SK-N-SH (cell line): ENCODE measurements at regions not wholly inside any gene's neighbourhood (a gene's known extent, or its start where the extent isn't known, plus 50 kb on each side); places are given as distances from the start of the nearest gene placed in this dataset.

Experiments
- CTCF ChIA-PET: fragments of 300-600, 350-600 bp; formaldehyde crosslinking; extraction: SDS; loops from one replicate; lab custom pipeline; 2021; lab: Yijun Ruan, JAX
- POLR2A ChIA-PET: fragments of 350-600 bp; sonication (Branson Sonifier 250); formaldehyde crosslinking; extraction: SDS; loops from one replicate; lab custom pipeline; 2020; ENCODE audit warnings: antibody characterized with exemption, inconsistent platforms; lab: Yijun Ruan, JAX
- DNase-seq: peaks from one replicate; pipeline ENCODE4 v3.0.0; 2012
- H2AFZ ChIP-seq: fragments of 200-600 bp; sonication (generic); 2 replicates; pipeline ENCODE4 v1.8.1; 2016; ENCODE audit warnings: antibody characterized with exemption, mild to moderate bottlenecking, low read depth
- H3F3A ChIP-seq: fragments of 200-600 bp; sonication (generic); replicated peaks from 2 replicates; pipeline ENCODE3; 2016; ENCODE audit warnings: antibody characterized with exemption, mild to moderate bottlenecking; ENCODE audit not compliant: insufficient read depth
- H3K27ac ChIP-seq, 2 experiments: fragments of 200-500 bp in 1 of 2; fragments of 200-600 bp in 1 of 2; sonication (Bioruptor generic) in 1 of 2; sonication (generic), shearing (Covaris generic) in 1 of 2; 2 replicates each; pipeline versions ENCODE4 v1.5.1 to v1.6.1; 2014 to 2016; ENCODE audit warnings: low read depth in 2 of 2, inconsistent platforms in 1 of 2, low read length in 1 of 2, mild to moderate bottlenecking in 1 of 2, mixed read lengths in 1 of 2
- H3K27me3 ChIP-seq: fragments of 200-600 bp; sonication (generic), shearing (Covaris generic); 2 replicates; pipeline ENCODE4 v1.6.1; 2016; ENCODE audit warnings: mixed run types; ENCODE audit not compliant: insufficient read depth
- H3K36me3 ChIP-seq, 2 experiments: fragments of 200-500 bp in 1 of 2; fragments of 200-600 bp in 1 of 2; sonication (Bioruptor generic) in 1 of 2; sonication (generic) in 1 of 2; replicated peaks in 1 of 2; 2 replicates each; pipeline versions ENCODE3 to v1.5.1; 2014 to 2016; ENCODE audit warnings: low read length in 1 of 2, mild to moderate bottlenecking in 1 of 2; ENCODE audit not compliant: insufficient read depth in 2 of 2, control insufficient read depth in 1 of 2
- H3K4me1 ChIP-seq, 2 experiments: fragments of 200-500 bp in 1 of 2; fragments of 200-600 bp in 1 of 2; sonication (Bioruptor generic) in 1 of 2; sonication (generic), shearing (Covaris generic) in 1 of 2; 2 replicates each; pipeline versions ENCODE4 v1.5.1 to v1.6.1; 2014 to 2016; ENCODE audit warnings: low read depth in 1 of 2, low read length in 1 of 2, mixed run types in 1 of 2; ENCODE audit not compliant: insufficient read depth in 2 of 2, control insufficient read depth in 1 of 2
- H3K4me2 ChIP-seq: fragments of 200-600 bp; sonication (generic), shearing (Covaris generic); 2 replicates; pipeline ENCODE4 v1.6.1; 2017; ENCODE audit warnings: mixed run types
- H3K4me3 ChIP-seq, 2 experiments: fragments of 200-500 bp in 1 of 2; fragments of 200-600 bp in 1 of 2; sonication (Bioruptor generic) in 1 of 2; sonication (generic), shearing (Covaris generic) in 1 of 2; 2 replicates each; pipeline versions ENCODE4 v1.5.1 to v1.8.1; 2014 to 2016; ENCODE audit warnings: low read depth in 2 of 2, inconsistent platforms in 1 of 2, low read length in 1 of 2, mild to moderate bottlenecking in 1 of 2, mixed read lengths in 1 of 2, moderate library complexity in 1 of 2
- H3K79me2 ChIP-seq: fragments of 200-600 bp; sonication (generic); 2 replicates; pipeline ENCODE4 v1.8.1; 2017; ENCODE audit warnings: mild to moderate bottlenecking; ENCODE audit not compliant: insufficient read depth
- H3K9ac ChIP-seq: fragments of 200-600 bp; sonication (generic); 2 replicates; pipeline ENCODE4 v1.6.1; 2017; ENCODE audit warnings: mixed run types
- H3K9me2 ChIP-seq: fragments of 200-600 bp; sonication (generic); 2 replicates; pipeline ENCODE4 v1.6.1; 2017; ENCODE audit warnings: mixed run types
- H3K9me3 ChIP-seq: fragments of 200-600 bp; sonication (generic); 2 replicates; pipeline ENCODE4 v1.6.1; 2017; ENCODE audit warnings: mixed run types, mild to moderate bottlenecking, moderate library complexity
- H4K20me1 ChIP-seq: fragments of 200-600 bp; sonication (generic); 2 replicates; pipeline ENCODE4 v1.6.1; 2017; ENCODE audit warnings: mild to moderate bottlenecking, mixed run types; ENCODE audit not compliant: insufficient read depth
- EP300 ChIP-seq, 2 experiments: IDR thresholded peaks; 2 replicates each; pipeline versions ENCODE4 v1.4.0 to v1.6.1; 2012; ENCODE audit warnings: borderline replicate concordance in 1 of 2, low read depth in 1 of 2, low read length in 1 of 2
- EZH2phosphoT487 ChIP-seq: fragments of 200-600 bp; sonication (generic); IDR thresholded peaks from 2 replicates; pipeline ENCODE4 v1.6.1; 2017; ENCODE audit warnings: low read depth, mixed run types, mild to moderate bottlenecking, antibody characterized with exemption, moderate library complexity, borderline replicate concordance
- FOXJ3 ChIP-seq: sonication (generic); formaldehyde crosslinking; IDR thresholded peaks from 2 replicates; pipeline ENCODE4 v1.5.1; 2020; ENCODE audit warnings: mild to moderate bottlenecking, missing genetic modification reagents
- GATA2 ChIP-seq: sonication (generic); formaldehyde crosslinking; IDR thresholded peaks from 2 replicates; pipeline ENCODE4 v1.5.0; 2020; ENCODE audit warnings: mild to moderate bottlenecking, missing genetic modification reagents
- MEF2A ChIP-seq: IDR thresholded peaks from 2 replicates; pipeline ENCODE4 v1.4.0; 2012; ENCODE audit warnings: low read depth, borderline replicate concordance
- POLR2AphosphoS5 ChIP-seq: IDR thresholded peaks from 2 replicates; pipeline ENCODE4 v1.6.1; 2012; ENCODE audit warnings: low read depth, low read length
- RAD21 ChIP-seq: IDR thresholded peaks from 2 replicates; pipeline ENCODE4 v1.6.1; 2012; ENCODE audit warnings: mild to moderate bottlenecking, low read length
- RXRA ChIP-seq: IDR thresholded peaks from 2 replicates; pipeline ENCODE4 v1.4.0; 2012; ENCODE audit warnings: low read depth, mild to moderate bottlenecking, borderline replicate concordance
- SMC3 ChIP-seq: IDR thresholded peaks from 2 replicates; pipeline ENCODE4 v1.6.1; 2012; ENCODE audit warnings: low read depth, low read length, improper control_type of control experiment
- TAF1 ChIP-seq: IDR thresholded peaks from 2 replicates; pipeline ENCODE4 v1.6.1; 2012; ENCODE audit warnings: low read depth, mild to moderate bottlenecking, low read length, moderate library complexity, borderline replicate concordance
- WGBS: methylation state at CpG from one replicate; pipeline ENCODE4 v1.1.6; 2017; ENCODE audit warnings: low lambda C conversion rate; 5-methylcytosine and 5-hydroxymethylcytosine counted together
- TF ChIP-seq, protein P1 (sequence below): IDR thresholded peaks from 2 replicates; pipeline ENCODE4 v1.6.1; 2012; ENCODE audit warnings: mild to moderate bottlenecking, low read depth, low read length, moderate library complexity
- TF ChIP-seq, protein P2 (sequence below): fragments of 200-600 bp; sonication (generic); IDR thresholded peaks from 2 replicates; pipeline ENCODE4 v1.6.1; 2017; ENCODE audit warnings: antibody characterized with exemption, mild to moderate bottlenecking, moderate library complexity
- TF ChIP-seq, protein P3 (sequence below): IDR thresholded peaks from 2 replicates; pipeline ENCODE4 v1.4.0; 2012; ENCODE audit warnings: low read depth, borderline replicate concordance
- TF ChIP-seq, protein P4 (sequence below): fragments of 150-350 bp; IDR thresholded peaks from 2 replicates; pipeline ENCODE4 v1.6.1; 2016; ENCODE audit warnings: mild to moderate bottlenecking, low read depth, low read length

DNA sequence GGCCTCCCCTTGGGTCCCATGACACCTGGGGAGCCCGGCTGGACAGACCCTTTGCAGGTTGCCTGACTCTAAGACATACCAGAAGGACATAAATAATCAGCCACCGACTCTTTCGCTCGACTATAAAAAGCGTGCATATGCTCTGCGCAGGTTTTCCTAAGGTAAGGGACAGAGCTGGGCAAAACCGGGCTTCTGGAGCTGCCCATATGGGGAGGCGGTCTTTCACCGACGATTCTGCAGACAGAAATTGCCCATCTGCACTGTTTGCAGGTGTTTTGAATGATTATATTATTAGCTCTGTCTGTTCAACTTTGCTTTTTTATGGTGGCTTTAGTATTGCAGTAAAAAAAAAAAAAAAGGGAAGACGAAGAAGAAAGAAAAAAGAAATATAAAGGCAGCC lies 347.2 kb downstream of the TSHZ3 start:
- H3K27me3 ChIP-seq = no peaks in the 10 kb centered on the region
- no peak overlapping the region for H2AFZ ChIP-seq
- no peaks in the 10 kb centered on the region for H3K36me3 ChIP-seq
- no peaks in the 10 kb centered on the region for H3K9me2 ChIP-seq
- POLR2A ChIA-PET = no interaction called here
- H3K4me3 ChIP-seq = no peak overlapping the region
- no peak overlapping the region for H3K27ac ChIP-seq
- no peak for TF ChIP-seq EZH2phosphoT487
- TF ChIP-seq POLR2AphosphoS5 = no peak
- no peak for TF ChIP-seq MEF2A
- TF ChIP-seq, protein P1, sequence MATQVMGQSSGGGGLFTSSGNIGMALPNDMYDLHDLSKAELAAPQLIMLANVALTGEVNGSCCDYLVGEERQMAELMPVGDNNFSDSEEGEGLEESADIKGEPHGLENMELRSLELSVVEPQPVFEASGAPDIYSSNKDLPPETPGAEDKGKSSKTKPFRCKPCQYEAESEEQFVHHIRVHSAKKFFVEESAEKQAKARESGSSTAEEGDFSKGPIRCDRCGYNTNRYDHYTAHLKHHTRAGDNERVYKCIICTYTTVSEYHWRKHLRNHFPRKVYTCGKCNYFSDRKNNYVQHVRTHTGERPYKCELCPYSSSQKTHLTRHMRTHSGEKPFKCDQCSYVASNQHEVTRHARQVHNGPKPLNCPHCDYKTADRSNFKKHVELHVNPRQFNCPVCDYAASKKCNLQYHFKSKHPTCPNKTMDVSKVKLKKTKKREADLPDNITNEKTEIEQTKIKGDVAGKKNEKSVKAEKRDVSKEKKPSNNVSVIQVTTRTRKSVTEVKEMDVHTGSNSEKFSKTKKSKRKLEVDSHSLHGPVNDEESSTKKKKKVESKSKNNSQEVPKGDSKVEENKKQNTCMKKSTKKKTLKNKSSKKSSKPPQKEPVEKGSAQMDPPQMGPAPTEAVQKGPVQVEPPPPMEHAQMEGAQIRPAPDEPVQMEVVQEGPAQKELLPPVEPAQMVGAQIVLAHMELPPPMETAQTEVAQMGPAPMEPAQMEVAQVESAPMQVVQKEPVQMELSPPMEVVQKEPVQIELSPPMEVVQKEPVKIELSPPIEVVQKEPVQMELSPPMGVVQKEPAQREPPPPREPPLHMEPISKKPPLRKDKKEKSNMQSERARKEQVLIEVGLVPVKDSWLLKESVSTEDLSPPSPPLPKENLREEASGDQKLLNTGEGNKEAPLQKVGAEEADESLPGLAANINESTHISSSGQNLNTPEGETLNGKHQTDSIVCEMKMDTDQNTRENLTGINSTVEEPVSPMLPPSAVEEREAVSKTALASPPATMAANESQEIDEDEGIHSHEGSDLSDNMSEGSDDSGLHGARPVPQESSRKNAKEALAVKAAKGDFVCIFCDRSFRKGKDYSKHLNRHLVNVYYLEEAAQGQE = no peak
- TF ChIP-seq, protein P2, sequence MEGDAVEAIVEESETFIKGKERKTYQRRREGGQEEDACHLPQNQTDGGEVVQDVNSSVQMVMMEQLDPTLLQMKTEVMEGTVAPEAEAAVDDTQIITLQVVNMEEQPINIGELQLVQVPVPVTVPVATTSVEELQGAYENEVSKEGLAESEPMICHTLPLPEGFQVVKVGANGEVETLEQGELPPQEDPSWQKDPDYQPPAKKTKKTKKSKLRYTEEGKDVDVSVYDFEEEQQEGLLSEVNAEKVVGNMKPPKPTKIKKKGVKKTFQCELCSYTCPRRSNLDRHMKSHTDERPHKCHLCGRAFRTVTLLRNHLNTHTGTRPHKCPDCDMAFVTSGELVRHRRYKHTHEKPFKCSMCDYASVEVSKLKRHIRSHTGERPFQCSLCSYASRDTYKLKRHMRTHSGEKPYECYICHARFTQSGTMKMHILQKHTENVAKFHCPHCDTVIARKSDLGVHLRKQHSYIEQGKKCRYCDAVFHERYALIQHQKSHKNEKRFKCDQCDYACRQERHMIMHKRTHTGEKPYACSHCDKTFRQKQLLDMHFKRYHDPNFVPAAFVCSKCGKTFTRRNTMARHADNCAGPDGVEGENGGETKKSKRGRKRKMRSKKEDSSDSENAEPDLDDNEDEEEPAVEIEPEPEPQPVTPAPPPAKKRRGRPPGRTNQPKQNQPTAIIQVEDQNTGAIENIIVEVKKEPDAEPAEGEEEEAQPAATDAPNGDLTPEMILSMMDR = no peak
- TF ChIP-seq GATA2 = no peak
- TF ChIP-seq, protein P3, sequence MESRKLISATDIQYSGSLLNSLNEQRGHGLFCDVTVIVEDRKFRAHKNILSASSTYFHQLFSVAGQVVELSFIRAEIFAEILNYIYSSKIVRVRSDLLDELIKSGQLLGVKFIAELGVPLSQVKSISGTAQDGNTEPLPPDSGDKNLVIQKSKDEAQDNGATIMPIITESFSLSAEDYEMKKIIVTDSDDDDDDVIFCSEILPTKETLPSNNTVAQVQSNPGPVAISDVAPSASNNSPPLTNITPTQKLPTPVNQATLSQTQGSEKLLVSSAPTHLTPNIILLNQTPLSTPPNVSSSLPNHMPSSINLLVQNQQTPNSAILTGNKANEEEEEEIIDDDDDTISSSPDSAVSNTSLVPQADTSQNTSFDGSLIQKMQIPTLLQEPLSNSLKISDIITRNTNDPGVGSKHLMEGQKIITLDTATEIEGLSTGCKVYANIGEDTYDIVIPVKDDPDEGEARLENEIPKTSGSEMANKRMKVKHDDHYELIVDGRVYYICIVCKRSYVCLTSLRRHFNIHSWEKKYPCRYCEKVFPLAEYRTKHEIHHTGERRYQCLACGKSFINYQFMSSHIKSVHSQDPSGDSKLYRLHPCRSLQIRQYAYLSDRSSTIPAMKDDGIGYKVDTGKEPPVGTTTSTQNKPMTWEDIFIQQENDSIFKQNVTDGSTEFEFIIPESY = no peak
- no peak for TF ChIP-seq EP300 (IDR thresholded peaks at IDR 0.05; ENCODE audit: borderline replicate concordance in 1 of 2, low read depth in 1 of 2, low read length in 1 of 2)
- no peak for TF ChIP-seq SMC3
- TF ChIP-seq TAF1 = no peak
- no peak for TF ChIP-seq RXRA
- TF ChIP-seq RAD21 = no peak
- TF ChIP-seq, protein P4, sequence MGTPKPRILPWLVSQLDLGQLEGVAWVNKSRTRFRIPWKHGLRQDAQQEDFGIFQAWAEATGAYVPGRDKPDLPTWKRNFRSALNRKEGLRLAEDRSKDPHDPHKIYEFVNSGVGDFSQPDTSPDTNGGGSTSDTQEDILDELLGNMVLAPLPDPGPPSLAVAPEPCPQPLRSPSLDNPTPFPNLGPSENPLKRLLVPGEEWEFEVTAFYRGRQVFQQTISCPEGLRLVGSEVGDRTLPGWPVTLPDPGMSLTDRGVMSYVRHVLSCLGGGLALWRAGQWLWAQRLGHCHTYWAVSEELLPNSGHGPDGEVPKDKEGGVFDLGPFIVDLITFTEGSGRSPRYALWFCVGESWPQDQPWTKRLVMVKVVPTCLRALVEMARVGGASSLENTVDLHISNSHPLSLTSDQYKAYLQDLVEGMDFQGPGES = no peak
- TF ChIP-seq FOXJ3 (CRISPR knock-in tag) = no peak
- no peak overlapping the region for H3K9ac ChIP-seq
- no peak overlapping the region for H3K4me2 ChIP-seq
- 47% methylated on average over 8 of the region's 11 CpGs for WGBS
- H3K4me1 ChIP-seq = peaks cover 0 to 7% of the 10 kb centered on the region in 2 experiments; a peak in 1 of 4 replicates
- H3K9me3 ChIP-seq = no peaks in the 10 kb centered on the region
- no peaks in the 10 kb centered on the region for H3F3A ChIP-seq
- no peaks in the 10 kb centered on the region for H4K20me1 ChIP-seq
- DNase-seq = no peak
- CTCF ChIA-PET = interaction anchor here (0.6 kb wide), 1 partner anchor 86 kb away, joined by 3 read pairs; no protein-coding TSS in a partner anchor
- H3K79me2 ChIP-seq = no peaks in the 10 kb centered on the region
